Endothelial cell of umbilical vein (primary cell): ENCODE measurements at regions not wholly inside any gene's neighbourhood (a gene's known extent, or its start where the extent isn't known, plus 50 kb on each side); places are given as distances from the start of the nearest gene placed in this dataset.

Source experiments
- EZH2 ChIP-seq: IDR thresholded peaks from 2 replicates; pipeline ENCODE4 v1.6.1; 2012; ENCODE audit warnings: borderline replicate concordance, low read depth, mild to moderate bottlenecking, moderate library complexity, low read length, inconsistent platforms; ENCODE audit not compliant: severe bottlenecking
- GATA2 ChIP-seq: IDR thresholded peaks from 2 replicates; pipeline ENCODE4 v1.7.0; 2011; ENCODE audit warnings: low read depth, mild to moderate bottlenecking, moderate library complexity, mixed read lengths, low read length; ENCODE audit not compliant: insufficient read length, insufficient read depth
- JUN ChIP-seq: IDR thresholded peaks from 2 replicates; pipeline ENCODE4 v1.6.1; 2011; ENCODE audit warnings: borderline replicate concordance, low read depth; ENCODE audit not compliant: insufficient read length, insufficient read depth
- POLR2A ChIP-seq: IDR thresholded peaks from 2 replicates; pipeline ENCODE4 v1.6.1; 2012; ENCODE audit warnings: low read depth, mild to moderate bottlenecking, control low read depth, low read length
- POLR2AphosphoS5 ChIP-seq: IDR thresholded peaks from 2 replicates; pipeline ENCODE4 v1.6.1; 2012; ENCODE audit warnings: low read depth, mild to moderate bottlenecking, control low read depth, low read length, moderate library complexity; ENCODE audit not compliant: insufficient read depth
- TF ChIP-seq, protein P1 (sequence below), 2 donors: IDR thresholded peaks; 1 replicate in 1 of 2; 2 replicates in 1 of 2; pipeline ENCODE4 v1.5.1; 2011; ENCODE audit warnings: low read length in 2 of 2, mild to moderate bottlenecking in 2 of 2, moderate library complexity in 2 of 2, control low read depth in 1 of 2, inconsistent platforms in 1 of 2, low read depth in 1 of 2; ENCODE audit not compliant: insufficient read depth in 1 of 2; ENCODE audit errors: extremely low read depth in 1 of 2

DNA sequence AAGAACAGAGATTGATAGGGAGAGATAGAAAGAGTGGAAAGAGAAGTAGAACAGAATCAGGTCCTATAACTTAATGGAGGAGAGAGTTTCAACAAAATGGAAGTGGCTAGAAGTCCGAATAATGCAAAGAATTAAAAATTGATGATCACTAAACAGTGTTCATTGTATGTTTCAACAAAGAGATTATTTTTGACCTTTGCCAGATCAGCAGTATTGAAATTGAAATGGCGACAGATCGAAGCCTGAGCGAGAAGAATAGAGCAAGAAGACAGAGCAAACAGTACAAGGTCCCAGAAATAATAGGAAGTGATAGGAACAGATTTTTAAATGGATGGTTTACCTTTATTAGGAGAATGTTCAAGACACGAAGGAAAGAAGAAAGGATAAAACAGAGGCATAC is 1012.8 kb upstream of the FBXO33 start:
- TF ChIP-seq, protein P1, sequence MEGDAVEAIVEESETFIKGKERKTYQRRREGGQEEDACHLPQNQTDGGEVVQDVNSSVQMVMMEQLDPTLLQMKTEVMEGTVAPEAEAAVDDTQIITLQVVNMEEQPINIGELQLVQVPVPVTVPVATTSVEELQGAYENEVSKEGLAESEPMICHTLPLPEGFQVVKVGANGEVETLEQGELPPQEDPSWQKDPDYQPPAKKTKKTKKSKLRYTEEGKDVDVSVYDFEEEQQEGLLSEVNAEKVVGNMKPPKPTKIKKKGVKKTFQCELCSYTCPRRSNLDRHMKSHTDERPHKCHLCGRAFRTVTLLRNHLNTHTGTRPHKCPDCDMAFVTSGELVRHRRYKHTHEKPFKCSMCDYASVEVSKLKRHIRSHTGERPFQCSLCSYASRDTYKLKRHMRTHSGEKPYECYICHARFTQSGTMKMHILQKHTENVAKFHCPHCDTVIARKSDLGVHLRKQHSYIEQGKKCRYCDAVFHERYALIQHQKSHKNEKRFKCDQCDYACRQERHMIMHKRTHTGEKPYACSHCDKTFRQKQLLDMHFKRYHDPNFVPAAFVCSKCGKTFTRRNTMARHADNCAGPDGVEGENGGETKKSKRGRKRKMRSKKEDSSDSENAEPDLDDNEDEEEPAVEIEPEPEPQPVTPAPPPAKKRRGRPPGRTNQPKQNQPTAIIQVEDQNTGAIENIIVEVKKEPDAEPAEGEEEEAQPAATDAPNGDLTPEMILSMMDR (IDR thresholded peaks at IDR 0.05; ENCODE audit: extremely low read depth in 1 of 2, insufficient read depth in 1 of 2, low read depth in 1 of 2, low read length in 2 of 2) = no peak
- TF ChIP-seq EZH2 (no peak), POLR2AphosphoS5 (no peak), POLR2A (no peak), JUN (no peak), GATA2 (no peak)
